ENCODE measurements at regions not wholly inside any gene's neighbourhood (a gene's known extent, or its start where the extent isn't known, plus 50 kb on each side); places are given as distances from the start of the nearest gene placed in this dataset.

GRCh38 chr13:67557642-67558241, 327.6 kb upstream of the PCDH9 start:
- TF ChIP-seq POLR2A (IDR thresholded peaks at IDR 0.05; ENCODE audit: low read depth, low read length) (no peak), POLR2AphosphoS5 (IDR thresholded peaks at IDR 0.05; ENCODE audit: low read depth, low read length) (no peak)
- FAIRE-seq = no peak
- no peak for DNase-seq (ENCODE audit: insufficient read length, low spot score)

- TF ChIP-seq POU2F2 (IDR thresholded peaks at IDR 0.05; ENCODE audit: low read depth, low read length) = no peak
- TF ChIP-seq POLR2A (IDR thresholded peaks at IDR 0.05; ENCODE audit: low read depth, low read length) = no peak
- no peak for TF ChIP-seq PAX5 (IDR thresholded peaks at IDR 0.05; ENCODE audit: insufficient read depth, low read length, severe bottlenecking)
- TF ChIP-seq POLR2AphosphoS5 (IDR thresholded peaks at IDR 0.05; ENCODE audit: low read depth, low read length) = no peak
- TF ChIP-seq SPI1 (IDR thresholded peaks at IDR 0.05; ENCODE audit: low read depth, low read length) = no peak
- TF ChIP-seq TAF1 (IDR thresholded peaks at IDR 0.05; ENCODE audit: low read depth, low read length) = no peak
- FAIRE-seq = no peak
- DNase-seq (ENCODE audit: insufficient read length, low spot score) = no peak
Observed at GRCh38 chr13:67557118-67557517, 327.0 kb upstream of the PCDH9 start.

- no peak for FAIRE-seq
- TF ChIP-seq SPI1 (IDR thresholded peaks at IDR 0.05; ENCODE audit: low read depth, low read length) (no peak), PAX5 (IDR thresholded peaks at IDR 0.05; ENCODE audit: insufficient read depth, low read length, severe bottlenecking) (no peak), TAF1 (IDR thresholded peaks at IDR 0.05; ENCODE audit: low read depth, low read length) (no peak), POU2F2 (IDR thresholded peaks at IDR 0.05; ENCODE audit: low read depth, low read length) (no peak), POLR2A (IDR thresholded peaks at IDR 0.05; ENCODE audit: low read depth, low read length) (no peak), POLR2AphosphoS5 (IDR thresholded peaks at IDR 0.05; ENCODE audit: low read depth, low read length) (no peak)
- DNase-seq (ENCODE audit: insufficient read length, low spot score) = no peak
Observed at GRCh38 chr13:67554746-67555452, 324.8 kb upstream of the PCDH9 start.

- TF ChIP-seq POU2F2 (IDR thresholded peaks at IDR 0.05; ENCODE audit: low read depth, low read length) = no peak
- no peak for TF ChIP-seq POLR2AphosphoS5 (IDR thresholded peaks at IDR 0.05; ENCODE audit: low read depth, low read length)
- no peak for TF ChIP-seq SPI1 (IDR thresholded peaks at IDR 0.05; ENCODE audit: low read depth, low read length)
- TF ChIP-seq TAF1 (IDR thresholded peaks at IDR 0.05; ENCODE audit: low read depth, low read length) = no peak
- no peak for TF ChIP-seq POLR2A (IDR thresholded peaks at IDR 0.05; ENCODE audit: low read depth, low read length)
- no peak for TF ChIP-seq PAX5 (IDR thresholded peaks at IDR 0.05; ENCODE audit: insufficient read depth, low read length, severe bottlenecking)
- FAIRE-seq (no peak), DNase-seq (ENCODE audit: insufficient read length, low spot score) (no peak)
Observed at GRCh38 chr13:67554286-67554685, 324.1 kb upstream of the PCDH9 start.

- DNase-seq (ENCODE audit: insufficient read length, low spot score) (no peak), FAIRE-seq (no peak)
- TF ChIP-seq POLR2A (IDR thresholded peaks at IDR 0.05; ENCODE audit: low read depth, low read length) = no peak
- TF ChIP-seq POU2F2 (IDR thresholded peaks at IDR 0.05; ENCODE audit: low read depth, low read length) = no peak
- TF ChIP-seq TAF1 (IDR thresholded peaks at IDR 0.05; ENCODE audit: low read depth, low read length) = no peak
- no peak for TF ChIP-seq PAX5 (IDR thresholded peaks at IDR 0.05; ENCODE audit: insufficient read depth, low read length, severe bottlenecking)
- TF ChIP-seq POLR2AphosphoS5 (IDR thresholded peaks at IDR 0.05; ENCODE audit: low read depth, low read length) = no peak
- TF ChIP-seq SPI1 (IDR thresholded peaks at IDR 0.05; ENCODE audit: low read depth, low read length) = no peak
Observed at GRCh38 chr13:67549331-67549730, 319.2 kb upstream of the PCDH9 start.

- no peak for DNase-seq (ENCODE audit: insufficient read length, low spot score)
- FAIRE-seq = no peak
- no peak for TF ChIP-seq POU2F2 (IDR thresholded peaks at IDR 0.05; ENCODE audit: low read depth, low read length)
- TF ChIP-seq PAX5 (IDR thresholded peaks at IDR 0.05; ENCODE audit: insufficient read depth, low read length, severe bottlenecking) = no peak
- no peak for TF ChIP-seq TAF1 (IDR thresholded peaks at IDR 0.05; ENCODE audit: low read depth, low read length)
Observed at GRCh38 chr13:67538906-67539305, 308.8 kb upstream of the PCDH9 start.

- DNase-seq (ENCODE audit: insufficient read length, low spot score) (no peak), FAIRE-seq (no peak)
- TF ChIP-seq PAX5 (IDR thresholded peaks at IDR 0.05; ENCODE audit: insufficient read depth, low read length, severe bottlenecking) = no peak
- TF ChIP-seq POLR2AphosphoS5 (IDR thresholded peaks at IDR 0.05; ENCODE audit: low read depth, low read length) = no peak
- TF ChIP-seq TAF1 (IDR thresholded peaks at IDR 0.05; ENCODE audit: low read depth, low read length) = no peak
- no peak for TF ChIP-seq POU2F2 (IDR thresholded peaks at IDR 0.05; ENCODE audit: low read depth, low read length)
- TF ChIP-seq POLR2A (IDR thresholded peaks at IDR 0.05; ENCODE audit: low read depth, low read length) = no peak
- no peak for TF ChIP-seq SPI1 (IDR thresholded peaks at IDR 0.05; ENCODE audit: low read depth, low read length)
Observed at GRCh38 chr13:67520886-67521285, 290.8 kb upstream of the PCDH9 start.

GRCh38 chr13:67519356-67519755, 289.2 kb upstream of the PCDH9 start:
- TF ChIP-seq PAX5 (IDR thresholded peaks at IDR 0.05; ENCODE audit: insufficient read depth, low read length, severe bottlenecking) = no peak
- no peak for TF ChIP-seq POLR2A (IDR thresholded peaks at IDR 0.05; ENCODE audit: low read depth, low read length)
- TF ChIP-seq SPI1 (IDR thresholded peaks at IDR 0.05; ENCODE audit: low read depth, low read length) = no peak
- no peak for TF ChIP-seq POU2F2 (IDR thresholded peaks at IDR 0.05; ENCODE audit: low read depth, low read length)
- no peak for TF ChIP-seq TAF1 (IDR thresholded peaks at IDR 0.05; ENCODE audit: low read depth, low read length)
- no peak for TF ChIP-seq POLR2AphosphoS5 (IDR thresholded peaks at IDR 0.05; ENCODE audit: low read depth, low read length)
- DNase-seq (ENCODE audit: insufficient read length, low spot score) (no peak), FAIRE-seq (no peak)

- DNase-seq (ENCODE audit: insufficient read length, low spot score) (no peak), FAIRE-seq (no peak)
- no peak for TF ChIP-seq PAX5 (IDR thresholded peaks at IDR 0.05; ENCODE audit: insufficient read depth, low read length, severe bottlenecking)
- no peak for TF ChIP-seq POLR2AphosphoS5 (IDR thresholded peaks at IDR 0.05; ENCODE audit: low read depth, low read length)
- TF ChIP-seq POU2F2 (IDR thresholded peaks at IDR 0.05; ENCODE audit: low read depth, low read length) = no peak
- no peak for TF ChIP-seq SPI1 (IDR thresholded peaks at IDR 0.05; ENCODE audit: low read depth, low read length)
- no peak for TF ChIP-seq POLR2A (IDR thresholded peaks at IDR 0.05; ENCODE audit: low read depth, low read length)
- no peak for TF ChIP-seq TAF1 (IDR thresholded peaks at IDR 0.05; ENCODE audit: low read depth, low read length)
Observed at GRCh38 chr13:67518785-67519184, 288.6 kb upstream of the PCDH9 start.

GRCh38 chr13:67515895-67516294, 285.8 kb upstream of the PCDH9 start:
- FAIRE-seq = no peak
- no peak for DNase-seq (ENCODE audit: insufficient read length, low spot score)
- no peak for TF ChIP-seq POLR2A (IDR thresholded peaks at IDR 0.05; ENCODE audit: low read depth, low read length)
- no peak for TF ChIP-seq SPI1 (IDR thresholded peaks at IDR 0.05; ENCODE audit: low read depth, low read length)
- no peak for TF ChIP-seq POLR2AphosphoS5 (IDR thresholded peaks at IDR 0.05; ENCODE audit: low read depth, low read length)
- no peak for TF ChIP-seq POU2F2 (IDR thresholded peaks at IDR 0.05; ENCODE audit: low read depth, low read length)
- no peak for TF ChIP-seq PAX5 (IDR thresholded peaks at IDR 0.05; ENCODE audit: insufficient read depth, low read length, severe bottlenecking)
- TF ChIP-seq TAF1 (IDR thresholded peaks at IDR 0.05; ENCODE audit: low read depth, low read length) = no peak
